GM13976 (cell line): ENCODE measurements at regions not wholly inside any gene's neighbourhood (a gene's known extent, or its start where the extent isn't known, plus 50 kb on each side); places are given as distances from the start of the nearest gene placed in this dataset.
A peak's percentile ranks its signal among the peaks of the same experiment; 100 is the strongest.

Source experiments
- DNase-seq: peaks from one replicate; pipeline ENCODE4 v3.0.0; 2012; ENCODE audit warnings: low spot score
- CTCF ChIP-seq: IDR thresholded peaks from 2 replicates; pipeline ENCODE4 v1.5.1; 2012; ENCODE audit warnings: borderline replicate concordance, mild to moderate bottlenecking; ENCODE audit not compliant: insufficient read depth; ENCODE audit errors: extremely low read depth, missing control alignments, control extremely low read depth
- in situ Hi-C: fragments of 300-500 bp; cut with MboI; formaldehyde crosslinking; loops from one replicate; pipeline ENCODE4 v1.12.0; 2022; ENCODE audit warnings: low sequenced_read_pairs, mixed read lengths, inconsistent platforms; ENCODE audit not compliant: unreplicated experiment

DNA sequence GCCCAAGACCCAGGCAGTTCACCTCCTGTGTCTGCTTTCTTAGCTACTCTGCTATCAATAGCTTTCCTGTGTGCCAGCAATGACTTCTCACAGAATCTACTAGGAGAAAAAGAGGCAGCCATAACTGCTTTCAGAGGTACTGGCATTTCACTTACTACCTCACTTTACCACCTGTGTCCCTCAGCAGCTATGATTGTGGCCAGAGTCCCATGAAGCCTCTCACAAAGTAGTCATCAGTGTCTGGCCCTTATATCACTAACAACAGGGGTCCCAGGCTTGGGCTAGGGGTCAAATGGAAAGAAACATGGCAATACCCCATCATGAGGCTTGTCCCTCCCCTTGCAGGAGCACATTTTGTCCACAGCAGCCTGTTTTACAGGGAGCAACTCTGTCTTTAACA is 62.7 kb upstream of the EPS8L3 start:
- no peak for TF ChIP-seq CTCF
- peak; percentile 9 for DNase-seq
- in situ Hi-C loops, result no loop called here

- no peak for TF ChIP-seq CTCF
- peak; percentile 12 for DNase-seq
- in situ Hi-C loops, result no loop called here
Observed at GRCh38 chr1:109824349-109825115, 60.8 kb upstream of the EPS8L3 start.

- in situ Hi-C loops, result no loop called here
- TF ChIP-seq CTCF, result no peak
- DNase-seq, result peak; percentile 9
Observed at GRCh38 chr1:109823543-109824348, 60.0 kb upstream of the EPS8L3 start.

DNA sequence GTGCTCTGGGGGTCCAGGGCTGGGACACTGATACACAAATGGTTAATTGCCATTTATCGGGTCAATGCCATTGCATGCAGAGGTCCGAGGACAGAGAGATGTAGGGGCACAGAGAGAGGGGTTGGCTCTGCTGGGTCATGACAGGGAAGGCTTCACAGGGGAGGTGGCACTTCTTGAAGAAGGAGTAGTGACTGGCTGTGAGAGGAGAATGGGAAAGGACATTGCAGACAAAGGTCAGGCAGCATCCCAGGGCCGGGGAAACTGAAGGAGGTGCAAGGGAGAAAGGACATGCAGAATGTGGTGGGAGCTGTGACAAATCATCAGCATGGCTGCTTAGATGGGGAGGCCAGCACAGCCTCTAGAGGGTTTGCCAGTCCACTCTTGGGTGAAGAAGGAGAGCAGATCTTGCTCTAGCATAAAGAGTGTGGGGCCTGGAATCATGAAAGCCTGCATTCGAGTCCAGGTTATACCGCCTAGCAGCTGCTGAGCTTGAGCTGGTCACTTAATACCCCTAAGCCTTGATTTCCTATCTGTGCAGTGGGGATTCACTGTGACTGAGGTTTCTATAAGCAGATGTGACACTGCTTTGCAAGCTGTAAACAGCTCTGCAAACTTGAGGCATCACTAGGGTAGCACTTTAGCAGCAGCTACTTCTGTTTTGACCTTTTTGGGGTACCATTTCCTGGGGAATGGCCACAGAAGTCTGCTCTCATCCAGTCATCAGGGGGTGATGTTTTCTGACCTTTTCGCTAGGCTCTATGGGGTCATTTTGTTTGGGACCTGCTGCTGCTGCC is 59.2 kb upstream of the EPS8L3 start:
- TF ChIP-seq CTCF, result no peak
- peak; percentile 29 for DNase-seq
- in situ Hi-C loops, result no loop called here

- DNase-seq, result peak; percentile 12
- no peak for TF ChIP-seq CTCF
- in situ Hi-C loops, result no loop called here
Observed at GRCh38 chr1:109821831-109822745, 58.4 kb upstream of the EPS8L3 start.
